HepG2 (cell line): ENCODE measurements at regions not wholly inside any gene's neighbourhood (a gene's known extent, or its start where the extent isn't known, plus 50 kb on each side); places are given as distances from the start of the nearest gene placed in this dataset.

Source experiments
- ATAC-seq: fragments of 200-7000 bp; cut with Tn5 transposase; 3 replicates; pipeline ENCODE4 v1.9.1; 2020; ENCODE audit warnings: mild to moderate bottlenecking, moderate library complexity
- BruUV-seq: library from RNA; stranded (reverse); fragments of 400-500 nt; replicated peaks from 2 replicates; lab custom pipeline; 2021; lab: Mats Ljungman, UMichigan
- CTCF ChIA-PET: fragments of 300-600 bp; formaldehyde crosslinking; extraction: SDS; loops from one replicate; lab custom pipeline; 2021; ENCODE audit warnings: low total read pairs, inconsistent platforms, low intra/inter-chr PET ratio; lab: Yijun Ruan, JAX
- POLR2A ChIA-PET: fragments of 350-600 bp; sonication (Branson Sonifier 250); formaldehyde crosslinking; loops from one replicate; lab custom pipeline; 2020; ENCODE audit warnings: antibody characterized with exemption, inconsistent platforms; lab: Yijun Ruan, JAX
- DNase-seq: peaks from one replicate; pipeline ENCODE4 v3.0.0-alpha.2; 2015; ENCODE audit warnings: low spot score
- FAIRE-seq: peaks from 3 replicates; lab custom pipeline; 2011; peaks lifted over from hg19 to GRCh38; lab: Jason Lieb, UNC
- H2AFZ ChIP-seq: one replicate; pipeline ENCODE4 v1.6.1; 2011; ENCODE audit warnings: low read length, inconsistent platforms
- H3K27ac ChIP-seq: fragments of 300-600 bp; 3 replicates; pipeline ENCODE4 v1.8.0; 2011; ENCODE audit warnings: mixed run types, mild to moderate bottlenecking, mixed read lengths, low read length, inconsistent platforms; ENCODE audit not compliant: insufficient read depth; ENCODE audit errors: extremely low read length
- H3K27me3 ChIP-seq, 2 experiments: fragments of 200-600 bp in 1 of 2; 2 replicates in 1 of 2; 3 replicates in 1 of 2; pipeline versions ENCODE4 v1.6.0 to v1.8.0; 2011; ENCODE audit warnings: low read length in 2 of 2, mild to moderate bottlenecking in 2 of 2, moderate library complexity in 2 of 2, inconsistent platforms in 1 of 2; ENCODE audit not compliant: insufficient read depth in 2 of 2, control insufficient read depth in 1 of 2
- H3K36me3 ChIP-seq, 2 experiments: fragments of 200-600 bp in 1 of 2; replicated peaks in 1 of 2; 2 replicates in 1 of 2; 3 replicates in 1 of 2; pipeline versions ENCODE4 v1.5.1 to v1.8.0; 2011; ENCODE audit warnings: low read length in 2 of 2, inconsistent platforms in 1 of 2; ENCODE audit not compliant: insufficient read depth in 2 of 2, control insufficient read depth in 1 of 2
- H3K4me1 ChIP-seq: 2 replicates; pipeline ENCODE4 v1.5.1; 2012; ENCODE audit warnings: low read length, inconsistent platforms; ENCODE audit not compliant: insufficient read depth
- H3K4me2 ChIP-seq: 2 replicates; pipeline ENCODE4 v1.6.0; 2011; ENCODE audit warnings: low read depth, low read length, inconsistent platforms
- H3K4me3 ChIP-seq, 3 experiments: fragments of 200-600 bp in 1 of 3; sonication (generic), shearing (Covaris generic) in 1 of 3; replicated peaks in 1 of 3; 2 replicates each; pipeline ENCODE4 v1.5.1; 2011 to 2016; ENCODE audit warnings: low read length in 3 of 3, inconsistent platforms in 2 of 3, low read depth in 2 of 3, mild to moderate bottlenecking in 2 of 3, control low read depth in 1 of 3, mixed read lengths in 1 of 3; ENCODE audit not compliant: insufficient read depth in 1 of 3
- H3K79me2 ChIP-seq: one replicate; pipeline ENCODE4 v1.6.1; 2011; ENCODE audit warnings: low read length, inconsistent platforms; ENCODE audit not compliant: insufficient read depth
- H3K9ac ChIP-seq: 2 replicates; pipeline ENCODE4 v1.6.0; 2011; ENCODE audit warnings: mild to moderate bottlenecking, low read depth, low read length, inconsistent platforms; ENCODE audit not compliant: insufficient read depth
- H3K9me3 ChIP-seq: 2 replicates; pipeline ENCODE4 v1.5.1; 2012; ENCODE audit warnings: mild to moderate bottlenecking, low read length
- H4K20me1 ChIP-seq: 2 replicates; pipeline ENCODE4 v1.6.0; 2011; ENCODE audit warnings: inconsistent platforms, mild to moderate bottlenecking, low read length, moderate library complexity; ENCODE audit not compliant: insufficient read depth
- ARNT ChIP-seq: fragments of 450-650 bp; IDR thresholded peaks from 2 replicates; pipeline ENCODE4 v1.6.1; 2017
- DNMT3B ChIP-seq: conservative IDR thresholded peaks from 2 replicates; pipeline ENCODE4 v1.6.1; 2016; ENCODE audit warnings: missing biosample characterization, control low read depth
- HNRNPLL ChIP-seq: fragments of 200-400 bp; formaldehyde crosslinking; IDR thresholded peaks from 2 replicates; pipeline ENCODE4 v1.6.1; 2017; ENCODE audit warnings: mild to moderate bottlenecking, low read depth, low read length; ENCODE audit not compliant: poor library complexity, severe bottlenecking
- HOXA9 ChIP-seq: sonication (generic); formaldehyde crosslinking; IDR thresholded peaks from 2 replicates; pipeline ENCODE4 v1.8.1; 2022; ENCODE audit warnings: missing genetic modification reagents, mild to moderate bottlenecking, moderate library complexity, borderline replicate concordance
- IRF1 ChIP-seq: sonication (generic); formaldehyde crosslinking; IDR thresholded peaks from 2 replicates; pipeline ENCODE4 v1.4.0; 2020; ENCODE audit warnings: low read depth, mild to moderate bottlenecking, missing genetic modification reagents
- KDM3A ChIP-seq: IDR thresholded peaks from 2 replicates; pipeline ENCODE4 v1.6.1; 2018; ENCODE audit warnings: low read depth, missing compliant biosample characterization
- MNT ChIP-seq: fragments of 450-650 bp; IDR thresholded peaks from 2 replicates; pipeline ENCODE4 v1.6.1; 2016
- MTF2 ChIP-seq: sonication (generic); formaldehyde crosslinking; IDR thresholded peaks from 2 replicates; pipeline ENCODE4 v1.5.0; 2020; ENCODE audit warnings: missing genetic modification reagents, borderline replicate concordance
- PBX2 ChIP-seq: IDR thresholded peaks from 2 replicates; pipeline ENCODE4 v1.6.1; 2016; ENCODE audit warnings: control low read depth
- PLSCR1 ChIP-seq: sonication (generic); formaldehyde crosslinking; IDR thresholded peaks from 2 replicates; pipeline ENCODE4 v1.5.0; 2020; ENCODE audit warnings: missing genetic modification reagents, mild to moderate bottlenecking, borderline replicate concordance
- REXO4 ChIP-seq: sonication (generic); formaldehyde crosslinking; IDR thresholded peaks from 2 replicates; pipeline ENCODE4 v1.8.0; 2022; ENCODE audit warnings: missing genetic modification reagents, mild to moderate bottlenecking, borderline replicate concordance
- RFXANK ChIP-seq: IDR thresholded peaks from 2 replicates; pipeline ENCODE4 v1.6.1; 2016
- SNAPC5 ChIP-seq: sonication (generic); formaldehyde crosslinking; IDR thresholded peaks from 2 replicates; pipeline ENCODE4 v1.8.1; 2023; ENCODE audit warnings: mild to moderate bottlenecking, missing genetic modification reagents, borderline replicate concordance
- TMF1 ChIP-seq: sonication (generic); formaldehyde crosslinking; IDR thresholded peaks from 2 replicates; pipeline ENCODE4 v1.8.1; 2022; ENCODE audit warnings: low read depth, missing genetic modification reagents
- XRCC5 ChIP-seq: fragments of 200-400 bp; formaldehyde crosslinking; optimal IDR thresholded peaks from 2 replicates; pipeline ENCODE3; 2017; ENCODE audit warnings: mild to moderate bottlenecking, low read length
- ZFP36L1 ChIP-seq: sonication (generic); formaldehyde crosslinking; IDR thresholded peaks from 2 replicates; pipeline ENCODE4 v1.8.0; 2022; ENCODE audit warnings: mild to moderate bottlenecking, missing genetic modification reagents, moderate library complexity
- ZKSCAN8 ChIP-seq: IDR thresholded peaks from 2 replicates; pipeline ENCODE4 v1.6.1; 2016; ENCODE audit warnings: borderline replicate concordance, missing genetic modification reagents, missing compliant biosample characterization
- ZNF605 ChIP-seq: sonication (generic); formaldehyde crosslinking; IDR thresholded peaks from 2 replicates; pipeline ENCODE4 v1.8.0; 2022; ENCODE audit warnings: mild to moderate bottlenecking, missing genetic modification reagents
- ZNF784 ChIP-seq: sonication (generic); formaldehyde crosslinking; IDR thresholded peaks from 2 replicates; pipeline ENCODE4 v1.5.1; 2020; ENCODE audit warnings: missing genetic modification reagents, mild to moderate bottlenecking, borderline replicate concordance
- ZNF891 ChIP-seq: sonication (generic); formaldehyde crosslinking; IDR thresholded peaks from 2 replicates; pipeline ENCODE4 v1.5.0; 2020; ENCODE audit warnings: mild to moderate bottlenecking, missing genetic modification reagents
- WGBS: methylation state at CpG from one replicate; pipeline ENCODE4 v1.1.6; 2017; ENCODE audit warnings: low lambda C conversion rate; 5-methylcytosine and 5-hydroxymethylcytosine counted together
- in situ Hi-C: cut with HindIII; loops from 2 replicates; pipeline ENCODE4 v1.10.0; 2017; ENCODE audit warnings: low pct_unique_long_range_greater_than_20kb; ENCODE audit not compliant: extremely low pct_ligation_motif_present
- intact Hi-C: fragments of 100-400 bp; cut with micrococcal nuclease; formaldehyde crosslinking; loops from one replicate; pipeline ENCODE4 v1.10.0; 2022; ENCODE audit not compliant: unreplicated experiment

GRCh38 chr4:81836716-81837115 lies 365.0 kb upstream of the RASGEF1B start:
- 0% methylated on average over 1 of the region's 1 CpG for WGBS
- no peaks in the 10 kb centered on the region for H3K79me2 ChIP-seq
- ChIA-PET CTCF (interaction anchor here (0.5 kb wide), 1 partner anchor 13 kb away, joined by 3 read pairs; no protein-coding TSS in a partner anchor), POLR2A (no interaction called here)
- no TSS peak for BruUV-seq
- H3K4me2 ChIP-seq = no peak overlapping the region
- DNase-seq = no peak
- no peak overlapping the region for H3K27ac ChIP-seq
- no peak overlapping the region for H2AFZ ChIP-seq
- H4K20me1 ChIP-seq = no peaks in the 10 kb centered on the region
- H3K36me3 ChIP-seq = no peaks in the 10 kb centered on the region
- intact Hi-C loops (no loop called here), in situ Hi-C loops (no loop called here)
- H3K4me3 ChIP-seq = no peak overlapping the region
- FAIRE-seq = no peak
- no peak overlapping the region for H3K9ac ChIP-seq
- no peaks in the 10 kb centered on the region for H3K27me3 ChIP-seq
- TF ChIP-seq DNMT3B (CRISPR knock-in tag) = no peak
- no peak for TF ChIP-seq XRCC5
- no peak for TF ChIP-seq KDM3A (CRISPR knock-in tag)
- no peak for TF ChIP-seq ZNF784 (CRISPR knock-in tag)
- no peak for TF ChIP-seq REXO4
- TF ChIP-seq ZKSCAN8 (CRISPR knock-in tag) = no peak
- no peak for TF ChIP-seq ZFP36L1
- no peak for TF ChIP-seq TMF1 (CRISPR knock-in tag)
- no peak for TF ChIP-seq IRF1 (CRISPR knock-in tag)
- no peak for TF ChIP-seq MTF2 (CRISPR knock-in tag)
- TF ChIP-seq PLSCR1 (CRISPR knock-in tag) = no peak
- no peak for TF ChIP-seq ZNF605 (CRISPR knock-in tag)
- no peak for TF ChIP-seq RFXANK (CRISPR knock-in tag)
- TF ChIP-seq ZNF891 (CRISPR knock-in tag) = no peak
- TF ChIP-seq SNAPC5 (CRISPR knock-in tag) = no peak
- TF ChIP-seq ARNT = no peak
- no peak for TF ChIP-seq HOXA9 (CRISPR knock-in tag)
- no peak for TF ChIP-seq MNT
- no peak for TF ChIP-seq PBX2 (CRISPR knock-in tag)
- TF ChIP-seq HNRNPLL = no peak
- TF ChIP-seq, all 625 proteins: peak for 0
- Histone ChIP-seq H3K4me1 (no peaks in the 10 kb centered on the region), H3K9me3 (no peaks in the 10 kb centered on the region)
- no peak for ATAC-seq
